GM21723 (cell line): ENCODE measurements at regions not wholly inside any gene's neighbourhood (a gene's known extent, or its start where the extent isn't known, plus 50 kb on each side); places are given as distances from the start of the nearest gene placed in this dataset.

Experiments used
- ATAC-seq: cut with Tn5 transposase; IDR thresholded peaks from one replicate; pipeline ENCODE4 v1.9.1; 2021; ENCODE audit warnings: mild to moderate bottlenecking, moderate library complexity; ENCODE audit not compliant: unreplicated experiment

DNA sequence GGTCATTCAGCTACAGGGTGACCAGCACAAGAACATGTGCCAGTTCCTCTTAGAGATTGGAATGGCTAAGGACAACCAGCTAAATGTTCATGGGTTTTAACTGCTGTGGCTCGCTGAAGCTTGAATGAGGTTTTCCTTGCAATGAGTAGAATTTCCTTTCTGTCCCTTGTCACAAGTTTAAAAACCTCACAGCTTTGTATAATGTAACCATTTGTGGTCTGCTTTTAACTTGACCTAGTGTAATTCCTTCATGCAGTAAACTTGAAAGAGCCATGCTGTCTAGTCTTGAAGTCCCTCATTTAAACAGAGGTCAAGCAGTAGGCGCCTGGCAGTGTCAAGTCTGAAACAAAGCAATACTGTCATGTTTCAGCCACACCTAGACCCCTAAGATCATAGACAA lies 181.3 kb upstream of the DMRT1 start:
- ATAC-seq: no peak

DNA sequence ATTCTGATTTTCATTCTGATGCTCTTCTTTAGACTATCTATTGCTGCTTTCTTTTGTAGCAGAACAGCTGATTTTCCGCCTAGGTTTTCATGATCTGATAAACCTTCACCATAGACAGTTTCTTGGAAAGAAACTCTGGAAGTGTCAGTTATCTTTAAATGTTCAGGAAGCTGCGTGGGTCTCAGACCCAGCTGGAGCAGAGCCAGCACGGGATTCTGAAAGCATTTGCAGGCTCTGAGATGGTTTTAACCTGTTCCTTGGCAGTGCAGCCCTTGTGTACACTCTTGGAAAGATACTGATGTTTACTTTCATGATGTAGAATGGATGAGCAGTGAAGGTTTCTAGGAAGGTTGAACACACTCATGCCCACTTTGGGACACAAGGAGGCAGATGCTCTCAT lies 178.0 kb upstream of the DMRT1 start:
- ATAC-seq: no peak

DNA sequence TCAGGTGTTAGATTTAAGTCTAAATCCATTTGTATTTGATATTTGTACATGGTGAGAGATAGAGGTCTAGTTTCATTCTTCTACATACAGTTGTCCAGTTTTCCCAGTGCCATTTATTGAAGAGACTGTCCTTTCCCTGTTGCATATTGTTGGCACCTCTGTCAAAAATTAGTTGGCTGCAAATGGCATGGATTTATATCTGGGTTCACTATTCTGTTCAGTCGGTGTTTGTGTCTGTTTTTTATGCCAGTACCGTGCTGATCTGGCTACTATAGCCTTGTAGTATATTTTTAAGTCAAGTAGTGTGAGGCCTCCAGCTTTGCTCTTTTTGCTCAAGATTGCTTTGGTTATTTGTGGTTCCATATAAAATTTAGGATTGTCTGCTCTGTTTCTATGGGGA lies 176.2 kb upstream of the DMRT1 start:
- ATAC-seq: no peak

DNA sequence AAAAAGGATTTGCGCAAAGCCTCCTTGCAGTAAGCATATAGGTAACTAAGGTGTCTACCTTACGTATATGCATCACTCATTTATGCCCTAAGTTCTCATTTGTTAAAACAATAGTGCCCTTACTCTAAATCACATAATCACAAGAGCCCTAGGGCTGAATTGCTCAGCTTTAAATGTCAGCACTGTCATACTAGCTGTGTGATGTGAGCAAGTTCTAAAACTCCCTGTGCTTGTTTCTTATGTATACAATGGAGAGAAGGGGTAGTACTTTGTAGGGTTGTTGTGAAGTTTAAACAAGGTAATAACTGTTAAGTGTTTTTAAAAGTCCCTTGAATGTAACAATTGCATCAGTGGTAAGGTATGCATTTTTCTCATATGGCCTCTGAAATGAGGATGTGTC lies 169.5 kb upstream of the DMRT1 start:
- no peak for ATAC-seq

DNA sequence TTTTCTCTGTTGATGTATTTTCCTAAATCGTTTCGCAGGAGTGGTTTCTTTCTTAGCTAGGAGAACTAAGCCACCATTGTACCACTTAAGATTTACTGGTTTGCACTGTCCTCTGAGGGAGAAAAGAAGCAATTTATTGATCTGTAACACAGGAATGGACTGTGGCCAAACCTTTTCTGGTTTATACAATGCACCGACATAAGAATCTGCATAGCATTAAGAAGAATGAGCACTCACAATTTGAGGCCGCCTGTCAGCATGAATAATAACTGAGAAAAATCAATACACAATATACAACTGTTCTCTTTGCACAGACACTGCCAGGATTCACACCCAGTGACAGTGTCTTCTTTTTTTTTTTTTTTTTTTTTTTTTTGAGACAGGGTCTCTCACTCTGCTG lies 168.6 kb upstream of the DMRT1 start:
- ATAC-seq: no peak

DNA sequence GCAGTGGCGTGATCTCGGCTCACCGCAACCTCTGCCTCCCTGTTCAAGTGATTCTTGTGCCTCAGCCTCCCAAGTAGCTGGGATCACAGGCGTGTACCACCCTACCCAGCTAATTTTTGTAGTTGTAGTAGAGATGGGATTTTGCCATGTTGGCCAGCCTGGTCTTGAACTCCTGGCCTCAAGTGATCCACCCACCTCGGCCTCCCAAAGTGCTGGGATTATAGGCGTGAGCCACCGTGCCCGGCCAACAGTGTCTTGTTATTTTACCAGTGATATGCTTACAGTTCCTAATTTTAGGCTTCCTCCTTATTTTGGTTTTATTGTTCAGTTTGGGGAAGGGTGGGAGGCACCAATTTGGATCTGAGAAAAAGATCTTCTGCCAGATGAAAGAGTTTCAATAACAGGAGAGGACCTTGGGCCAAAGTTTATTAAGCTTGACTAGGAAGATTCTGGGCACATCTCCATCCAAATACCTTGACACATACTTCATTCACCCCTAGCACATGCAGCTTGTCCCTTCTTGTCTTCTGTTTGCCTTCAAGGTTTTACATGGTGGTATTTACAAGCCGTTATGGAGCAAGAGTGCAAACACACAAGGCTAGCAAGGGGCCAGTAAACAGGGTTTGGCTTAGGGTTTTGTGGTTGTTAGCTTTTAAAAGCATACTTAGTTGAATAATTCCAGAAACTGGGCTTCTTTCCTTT lies 168.1 kb upstream of the DMRT1 start:
- ATAC-seq: no peak

DNA sequence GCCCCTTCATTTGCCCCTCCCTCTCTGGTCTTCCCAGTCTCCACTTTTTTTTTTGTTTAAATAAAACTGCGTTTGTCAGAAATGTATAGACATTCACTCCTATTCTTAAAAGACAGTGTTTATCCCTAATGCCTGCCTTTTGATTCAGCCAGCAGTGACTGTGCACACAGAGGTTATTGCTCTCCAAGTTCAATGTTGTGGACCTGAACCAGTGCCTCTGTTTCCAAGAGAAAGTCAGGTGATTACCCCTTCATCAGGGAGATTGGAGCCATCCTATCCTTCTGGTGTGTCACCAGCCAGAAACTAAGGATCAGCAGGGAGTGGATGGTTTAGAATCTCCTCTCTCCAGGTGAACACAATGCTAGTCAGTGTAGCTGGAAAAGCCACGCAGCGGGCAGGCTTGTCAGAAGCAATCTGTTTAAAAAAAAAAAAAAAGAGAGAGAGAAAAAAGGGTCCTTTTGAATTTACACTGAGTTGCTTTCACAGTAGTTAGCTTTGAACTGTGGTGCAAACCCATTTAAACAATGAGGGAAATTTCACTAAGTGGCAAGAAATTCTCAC lies 167.5 kb upstream of the DMRT1 start:
- no peak for ATAC-seq

DNA sequence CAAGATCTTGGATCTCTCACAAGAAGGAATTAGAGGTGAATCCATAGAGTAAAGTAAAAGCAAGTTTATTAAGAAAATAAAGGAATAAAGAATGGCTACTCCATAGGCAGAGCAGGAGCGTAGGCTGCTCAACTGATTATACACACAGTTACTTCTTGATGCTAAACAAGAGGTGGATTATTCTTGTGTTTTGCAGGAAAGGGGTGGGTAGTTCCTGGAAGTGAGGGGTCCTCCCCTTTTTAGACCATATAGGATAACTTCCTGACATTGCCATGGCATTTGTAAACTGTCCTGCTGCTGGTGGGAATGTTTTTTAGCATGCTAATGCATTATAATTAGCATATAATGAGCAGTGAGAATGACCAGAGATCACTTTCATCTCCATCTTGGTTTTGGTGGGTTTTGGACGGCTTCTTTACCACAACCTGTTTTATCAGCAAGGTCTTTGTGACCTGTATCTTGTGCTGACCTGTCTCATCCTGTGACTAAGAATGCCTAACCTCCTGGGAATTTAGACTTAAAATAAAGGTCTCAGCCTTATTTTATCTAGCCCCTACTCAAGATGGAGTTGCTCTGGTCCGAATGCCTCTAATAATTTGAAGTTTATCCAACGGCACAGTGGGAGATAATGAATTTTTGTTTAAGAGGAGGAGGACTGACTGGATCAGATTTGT lies 165.7 kb upstream of the DMRT1 start:
- ATAC-seq: no peak

DNA sequence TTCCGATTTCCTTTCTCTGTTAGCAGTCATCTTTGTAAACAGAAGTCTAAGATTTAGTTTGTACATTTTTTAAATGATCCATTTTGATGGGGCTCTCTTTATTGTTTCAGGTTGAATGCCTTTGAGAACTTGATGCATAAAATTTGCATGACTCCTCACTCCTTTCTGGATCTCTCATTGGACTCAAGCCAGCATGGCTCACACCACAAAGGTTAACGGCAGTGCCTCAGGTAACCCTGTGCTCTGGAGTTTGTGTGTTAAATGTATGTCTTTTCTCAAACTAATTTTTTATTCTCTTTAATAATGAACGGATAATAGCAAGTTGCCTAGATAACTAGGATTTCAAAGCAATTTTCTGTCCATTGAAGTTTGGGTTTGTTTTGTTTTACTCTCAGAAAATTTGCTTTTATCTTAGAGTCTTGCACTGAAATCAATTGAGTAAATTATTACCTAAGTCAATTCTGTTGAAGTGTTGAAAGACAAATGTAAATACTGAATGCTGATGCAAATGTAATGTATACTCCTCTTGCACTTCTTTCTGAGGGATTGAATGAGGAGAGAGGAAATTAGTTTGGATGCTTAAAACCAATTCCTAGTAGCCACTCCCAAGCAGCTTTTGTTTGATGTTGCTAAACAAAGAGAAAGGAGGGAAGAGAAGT lies 164.6 kb upstream of the DMRT1 start:
- ATAC-seq: no peak

DNA sequence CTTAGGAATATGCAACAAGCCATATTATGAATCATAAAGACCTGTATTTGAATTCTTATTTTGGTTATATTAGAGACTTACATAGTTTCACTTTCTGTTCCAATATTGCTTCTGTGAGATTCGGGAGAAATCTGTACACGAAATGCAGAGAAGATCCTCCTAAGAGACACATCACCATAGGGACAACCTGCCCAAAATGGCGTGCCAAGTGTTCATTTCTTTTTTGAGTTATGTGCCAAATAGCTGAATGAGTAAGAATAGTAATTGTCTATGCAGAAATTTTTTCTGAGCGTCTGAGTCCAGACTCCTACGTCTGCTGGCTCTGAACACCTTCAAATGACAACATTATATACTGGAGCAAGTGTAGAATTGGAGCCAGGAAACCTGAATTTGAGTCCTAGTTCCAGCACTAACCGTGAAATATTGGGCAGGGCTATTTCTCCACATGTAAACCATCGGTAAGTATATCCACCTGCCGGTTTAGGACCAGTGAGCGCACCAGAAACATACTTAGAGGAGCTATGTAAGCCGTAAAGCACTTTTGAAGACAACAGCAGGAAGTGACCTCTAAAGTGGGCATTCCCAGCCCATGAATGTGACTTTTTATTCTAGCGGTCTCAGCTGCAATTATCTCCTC lies 163.9 kb upstream of the DMRT1 start:
- ATAC-seq: no peak

DNA sequence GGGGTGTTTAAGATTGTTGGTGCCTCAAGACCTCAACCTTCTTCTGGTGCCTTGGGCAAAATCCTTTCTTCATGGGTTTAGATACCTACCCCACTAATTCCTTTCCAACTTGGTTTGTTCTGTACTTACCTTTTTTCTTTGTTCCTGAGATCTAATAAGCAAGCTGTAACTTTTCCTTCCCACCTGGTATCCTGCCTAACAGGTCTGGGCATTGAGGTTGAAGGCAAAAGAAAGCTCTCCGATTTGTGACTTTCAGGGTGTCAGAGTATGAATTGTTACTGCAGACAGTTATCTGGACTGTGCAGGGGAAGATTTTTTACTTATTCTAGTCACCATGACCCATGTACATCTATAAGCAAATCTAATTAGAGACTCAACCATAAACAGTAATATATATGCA lies 162.6 kb upstream of the DMRT1 start:
- ATAC-seq: no peak

DNA sequence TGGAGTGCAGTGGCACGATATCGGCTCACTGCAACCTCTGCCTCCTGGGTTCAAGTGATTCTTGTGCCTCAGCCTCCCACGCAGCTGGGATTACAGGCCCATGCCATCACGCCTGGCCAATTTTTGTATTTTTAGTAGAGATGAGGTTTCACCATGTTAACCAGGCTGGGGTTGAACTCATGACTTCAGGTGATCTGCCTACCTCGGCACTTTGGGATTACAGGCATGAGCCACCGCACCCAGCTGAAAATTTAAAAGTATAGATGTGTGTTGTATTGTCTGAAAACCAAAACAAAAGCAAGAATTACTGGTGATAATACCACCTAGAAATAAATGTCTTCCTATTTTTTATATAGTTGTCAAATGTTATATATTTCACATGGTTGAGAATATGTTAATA lies 162.0 kb upstream of the DMRT1 start:
- no peak for ATAC-seq

DNA sequence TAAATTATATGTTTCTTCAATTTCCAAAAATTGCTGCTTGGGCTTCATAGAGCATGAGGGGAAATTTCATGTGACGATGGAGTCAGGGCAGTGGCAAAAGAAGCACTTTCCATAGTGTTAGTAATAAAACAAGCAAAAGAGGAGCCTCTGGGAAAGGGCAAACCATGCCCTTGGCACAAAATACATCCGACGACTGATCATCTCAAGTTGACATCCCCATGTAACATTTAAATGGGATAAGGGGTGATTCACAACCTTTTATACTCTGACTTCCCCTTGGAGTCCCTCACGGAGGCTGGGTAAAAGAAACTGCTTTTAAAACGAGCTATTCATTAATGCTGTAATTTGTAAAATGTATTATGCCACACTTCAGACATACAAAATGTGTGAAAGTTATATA lies 161.4 kb upstream of the DMRT1 start:
- no peak for ATAC-seq

DNA sequence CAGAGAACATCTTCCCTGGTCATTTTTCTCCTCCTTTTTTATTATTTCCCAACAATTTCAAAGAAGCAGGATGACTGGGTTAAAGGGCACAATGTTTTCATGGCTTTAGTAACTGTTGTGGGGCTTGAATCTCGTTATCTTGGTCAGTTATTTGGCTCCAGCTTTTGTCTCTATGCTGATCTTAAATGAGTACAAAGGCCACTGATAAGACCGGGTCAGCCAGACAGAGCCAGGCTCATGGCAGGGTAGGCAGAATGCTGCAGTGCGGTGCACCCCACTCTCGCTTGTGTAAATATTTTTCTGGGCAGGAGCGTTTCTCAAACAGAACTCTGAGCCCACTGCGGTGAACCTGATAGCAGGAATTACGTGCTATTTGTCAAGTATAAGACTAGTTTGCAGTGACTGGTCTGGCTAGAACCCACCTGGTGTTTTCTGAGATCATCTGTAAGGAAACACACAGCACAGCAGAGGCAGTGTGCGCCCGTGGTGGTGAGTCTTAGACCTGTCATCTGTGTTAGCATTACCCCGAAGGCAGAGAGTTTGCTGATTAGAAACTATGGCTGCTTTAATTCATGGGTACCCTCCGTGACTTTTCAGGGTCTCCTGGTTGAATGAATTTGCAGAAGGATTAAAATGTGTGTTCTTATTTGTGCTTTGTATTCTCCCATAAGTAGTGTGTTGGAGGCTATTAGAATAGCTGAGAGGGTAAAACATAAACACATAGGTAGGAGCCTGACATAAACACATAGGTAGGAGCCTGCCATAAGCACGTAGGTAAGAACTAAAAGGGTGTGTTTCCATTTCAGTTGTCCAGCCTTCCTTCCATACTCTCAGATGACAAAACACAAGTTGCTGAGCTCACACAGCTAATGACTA lies 158.6 kb upstream of the DMRT1 start:
- no peak for ATAC-seq

DNA sequence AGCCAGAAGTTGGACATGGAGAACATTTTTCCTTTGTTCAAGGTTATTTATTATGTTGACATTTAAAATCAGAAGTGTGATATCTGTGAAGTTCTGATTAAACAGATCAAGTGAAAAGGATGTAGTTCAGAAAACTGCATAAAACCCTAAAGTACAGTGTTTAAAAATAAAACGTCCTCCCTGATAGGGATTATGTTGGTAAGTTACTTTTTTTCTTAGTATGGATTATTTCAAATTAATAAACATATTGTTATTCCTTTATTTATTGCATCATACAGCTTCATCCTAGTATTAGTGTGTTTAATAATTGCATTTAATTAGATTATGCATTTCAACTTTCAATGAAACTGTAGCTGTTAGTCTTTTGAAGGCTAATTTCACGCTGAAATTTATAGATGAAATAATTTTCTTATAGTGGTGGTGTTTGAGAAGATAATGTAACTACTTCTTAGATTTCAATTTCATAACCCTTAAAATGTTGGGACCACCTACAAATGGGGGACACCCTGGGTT lies 157.9 kb upstream of the DMRT1 start:
- no peak for ATAC-seq

DNA sequence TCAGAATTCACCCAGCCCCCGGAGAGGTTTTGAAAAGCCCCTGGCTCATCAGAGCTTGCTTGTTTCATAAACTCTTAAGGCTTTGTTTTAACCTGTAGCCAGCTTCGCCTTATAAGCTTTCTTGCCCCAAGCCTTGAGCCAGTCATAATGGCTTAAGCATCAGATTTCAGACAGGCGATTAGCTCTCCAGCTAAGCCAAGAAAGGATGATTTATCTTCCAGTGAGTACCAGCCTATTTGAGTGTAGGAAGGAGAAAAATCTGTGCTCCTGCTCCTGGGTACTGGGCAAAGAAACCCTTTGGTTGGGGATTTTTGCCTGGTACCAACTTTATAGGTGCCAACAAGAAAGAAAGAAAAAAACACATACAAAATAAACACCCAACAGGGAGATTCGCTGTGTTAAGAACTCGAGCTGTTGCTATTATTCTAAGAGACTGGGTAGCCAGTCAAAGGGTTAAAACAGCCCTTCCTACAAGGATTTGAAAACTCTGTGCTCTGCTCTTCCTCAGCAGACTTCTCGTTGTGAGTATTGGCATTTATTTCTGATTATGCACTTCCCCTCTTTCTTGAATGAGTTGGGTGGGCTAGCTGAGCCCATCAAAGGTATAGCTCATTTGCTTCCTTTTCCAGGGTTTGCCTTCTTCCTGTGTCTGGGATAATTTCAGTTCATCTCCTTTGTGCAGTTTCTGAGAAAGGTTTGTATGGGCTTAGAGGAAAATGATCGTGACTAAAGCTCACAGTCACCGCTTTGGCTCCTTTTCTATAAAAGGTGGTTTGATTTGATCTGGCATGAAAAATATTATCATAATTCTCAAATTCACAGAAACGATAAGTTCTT lies 157.2 kb upstream of the DMRT1 start:
- no peak for ATAC-seq

DNA sequence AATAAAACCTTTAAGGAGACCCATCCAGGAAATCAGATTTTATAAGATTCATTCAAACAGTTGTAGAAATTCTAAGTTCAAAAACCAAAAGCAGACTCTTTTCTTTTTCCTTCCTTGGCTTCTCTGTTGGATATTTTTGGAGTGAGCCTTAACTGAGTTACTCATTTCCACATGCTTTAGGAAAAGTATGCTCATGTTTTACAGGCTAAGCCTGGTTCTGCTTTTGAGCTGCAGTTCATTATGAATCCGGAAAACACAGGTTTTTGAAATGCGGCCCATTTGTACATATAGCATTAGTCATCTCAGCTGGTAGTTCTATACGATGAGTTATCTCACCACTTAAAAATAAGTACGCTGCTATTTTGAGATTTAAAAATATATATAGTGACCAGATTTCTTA lies 156.6 kb upstream of the DMRT1 start:
- no peak for ATAC-seq

DNA sequence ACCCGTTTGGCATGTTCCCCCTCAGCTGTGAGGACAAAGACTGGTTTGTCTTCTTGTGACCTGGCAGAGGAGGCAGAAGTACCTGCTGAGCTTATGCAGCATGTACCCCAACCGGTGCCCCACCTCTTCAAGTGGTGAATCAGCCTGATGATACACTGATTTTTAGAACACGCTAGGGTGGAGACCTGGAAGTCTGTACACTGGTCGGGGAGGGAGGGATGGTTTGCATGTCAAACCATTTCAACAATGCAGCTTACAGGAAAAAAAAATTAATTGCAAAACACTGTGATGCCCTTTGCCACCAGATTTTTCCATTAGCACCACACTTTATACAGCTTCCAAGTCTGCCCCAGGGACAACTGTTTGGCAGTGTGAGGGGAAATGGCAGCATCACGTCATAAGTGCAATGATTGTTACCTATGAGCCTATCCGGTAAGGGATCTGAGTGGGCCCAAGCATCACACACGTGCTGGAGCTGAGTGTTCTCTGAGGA lies 155.1 kb upstream of the DMRT1 start:
- ATAC-seq: no peak

DNA sequence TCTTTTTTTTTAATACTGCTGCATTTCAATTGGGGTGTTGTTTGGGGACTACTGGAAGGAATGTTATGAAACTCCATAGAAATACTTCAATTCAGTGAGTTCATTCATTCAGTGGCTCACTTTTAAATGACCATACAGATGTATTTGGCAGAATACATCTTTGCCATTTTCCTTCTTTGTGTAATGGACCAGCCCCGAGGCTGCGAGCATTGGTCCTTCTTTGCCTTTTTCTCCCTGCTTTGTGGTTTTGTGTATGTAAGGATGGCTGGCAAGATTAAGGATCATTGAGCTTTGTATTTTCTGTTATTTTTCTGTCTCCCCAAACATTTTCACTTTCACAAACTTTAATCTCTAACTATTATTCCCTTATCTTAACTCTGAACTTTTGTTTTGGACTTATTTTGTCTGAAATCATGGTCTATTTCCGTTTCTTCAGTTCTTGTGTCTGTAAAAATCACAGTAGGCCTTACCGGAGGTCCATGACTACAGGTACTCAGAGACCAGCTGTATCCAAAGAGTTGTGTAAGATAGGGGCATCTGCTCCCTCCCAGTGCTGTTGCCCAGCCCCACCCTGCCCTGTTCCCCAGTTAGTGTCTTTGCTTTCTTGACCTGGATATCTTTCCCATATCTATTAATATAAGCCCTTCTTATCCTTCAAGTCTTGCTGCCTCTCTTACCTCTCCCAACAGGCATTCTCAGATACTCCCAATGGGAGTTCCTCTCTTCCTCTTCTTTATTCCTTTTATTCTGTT lies 154.3 kb upstream of the DMRT1 start:
- ATAC-seq: no peak
